Epithelial cell of esophagus (primary cell): ENCODE measurements at regions not wholly inside any gene's neighbourhood (a gene's known extent, or its start where the extent isn't known, plus 50 kb on each side); places are given as distances from the start of the nearest gene placed in this dataset.

Experiments
- DNase-seq: peaks from one replicate; pipeline ENCODE4 v3.0.0; 2010; ENCODE audit warnings: low read depth
- H3K4me3 ChIP-seq: 2 replicates; pipeline ENCODE4 v1.5.1; 2011; ENCODE audit warnings: mild to moderate bottlenecking, low read length, control low read depth
- TF ChIP-seq, protein P1 (sequence below): IDR thresholded peaks from 2 replicates; pipeline ENCODE4 v1.5.1; 2011; ENCODE audit warnings: low read depth, mild to moderate bottlenecking, low read length, control low read depth, inconsistent platforms; ENCODE audit not compliant: insufficient read depth; ENCODE audit errors: missing control alignments

DNA sequence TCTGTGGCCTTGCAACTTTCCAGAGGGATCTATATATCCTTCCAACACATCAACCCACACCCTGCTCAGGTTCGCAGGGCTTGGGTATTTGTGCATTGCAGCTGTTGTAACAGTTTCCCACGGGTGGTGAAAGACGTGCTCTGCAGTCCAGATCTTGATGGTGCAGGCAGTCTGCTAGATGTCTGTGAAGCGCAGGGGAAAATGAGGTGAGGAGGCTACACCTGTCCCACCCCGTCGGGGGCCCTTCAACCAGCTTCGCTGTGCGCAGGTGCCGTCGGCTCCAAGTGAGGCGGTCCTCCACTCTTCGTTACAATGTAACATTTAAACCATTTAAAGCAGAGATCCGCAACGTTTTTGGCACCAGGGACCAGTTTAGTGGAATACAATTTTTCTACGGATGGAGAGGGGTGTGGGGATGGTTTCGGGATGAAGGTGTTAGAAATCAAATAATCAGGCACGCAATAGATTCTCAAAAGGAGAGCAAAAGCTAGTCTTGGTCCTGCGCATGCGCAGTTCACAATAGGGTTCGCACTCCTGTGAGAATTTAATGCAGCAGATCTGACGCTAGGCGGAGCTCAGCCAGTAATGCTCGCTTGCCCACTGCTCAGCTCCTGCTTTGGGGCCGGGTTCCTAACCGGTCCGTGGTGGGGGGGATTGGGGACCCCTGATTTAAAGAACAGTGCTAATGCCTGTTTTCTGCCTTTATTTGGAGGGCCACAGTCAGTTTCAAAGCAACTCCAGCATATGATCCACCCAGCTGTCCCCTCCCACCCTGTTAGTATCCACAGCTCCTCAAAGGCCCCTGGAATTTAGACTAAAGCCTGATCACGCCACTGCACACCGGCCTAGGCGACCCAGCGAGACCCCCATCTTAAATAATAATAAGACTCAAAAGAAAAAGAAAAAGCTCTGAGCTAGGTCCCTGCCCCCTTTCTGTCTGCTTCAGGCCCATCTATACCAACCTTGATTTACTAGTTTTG is 97.1 kb upstream of the SELENOP start:
- peak; percentile 88 for DNase-seq
- TF ChIP-seq, protein P1, sequence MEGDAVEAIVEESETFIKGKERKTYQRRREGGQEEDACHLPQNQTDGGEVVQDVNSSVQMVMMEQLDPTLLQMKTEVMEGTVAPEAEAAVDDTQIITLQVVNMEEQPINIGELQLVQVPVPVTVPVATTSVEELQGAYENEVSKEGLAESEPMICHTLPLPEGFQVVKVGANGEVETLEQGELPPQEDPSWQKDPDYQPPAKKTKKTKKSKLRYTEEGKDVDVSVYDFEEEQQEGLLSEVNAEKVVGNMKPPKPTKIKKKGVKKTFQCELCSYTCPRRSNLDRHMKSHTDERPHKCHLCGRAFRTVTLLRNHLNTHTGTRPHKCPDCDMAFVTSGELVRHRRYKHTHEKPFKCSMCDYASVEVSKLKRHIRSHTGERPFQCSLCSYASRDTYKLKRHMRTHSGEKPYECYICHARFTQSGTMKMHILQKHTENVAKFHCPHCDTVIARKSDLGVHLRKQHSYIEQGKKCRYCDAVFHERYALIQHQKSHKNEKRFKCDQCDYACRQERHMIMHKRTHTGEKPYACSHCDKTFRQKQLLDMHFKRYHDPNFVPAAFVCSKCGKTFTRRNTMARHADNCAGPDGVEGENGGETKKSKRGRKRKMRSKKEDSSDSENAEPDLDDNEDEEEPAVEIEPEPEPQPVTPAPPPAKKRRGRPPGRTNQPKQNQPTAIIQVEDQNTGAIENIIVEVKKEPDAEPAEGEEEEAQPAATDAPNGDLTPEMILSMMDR = peak; percentile 79
- peak overlapping the region; percentile 58 for H3K4me3 ChIP-seq

DNA sequence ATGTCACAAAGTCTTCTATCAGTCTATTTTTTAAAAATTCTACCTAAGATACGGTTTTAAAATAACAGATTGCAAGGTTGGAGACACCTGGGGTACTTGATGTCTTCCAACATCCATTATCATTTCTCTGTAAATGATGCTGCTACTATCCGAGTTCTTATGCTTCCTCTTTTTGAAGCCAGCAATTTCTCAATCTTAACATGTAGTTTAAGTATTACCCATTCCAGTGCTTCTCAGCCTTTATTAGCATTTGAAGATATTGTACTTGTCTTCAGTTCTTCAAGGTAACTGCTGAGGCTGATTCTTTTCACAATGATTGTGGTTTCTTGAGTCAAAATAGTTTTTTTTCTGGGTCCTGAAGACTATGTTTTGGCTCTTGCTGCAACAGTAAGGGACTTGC is 96.4 kb upstream of the SELENOP start:
- TF ChIP-seq, protein P1 = no peak
- no peak overlapping the region for H3K4me3 ChIP-seq
- no peak for DNase-seq

DNA sequence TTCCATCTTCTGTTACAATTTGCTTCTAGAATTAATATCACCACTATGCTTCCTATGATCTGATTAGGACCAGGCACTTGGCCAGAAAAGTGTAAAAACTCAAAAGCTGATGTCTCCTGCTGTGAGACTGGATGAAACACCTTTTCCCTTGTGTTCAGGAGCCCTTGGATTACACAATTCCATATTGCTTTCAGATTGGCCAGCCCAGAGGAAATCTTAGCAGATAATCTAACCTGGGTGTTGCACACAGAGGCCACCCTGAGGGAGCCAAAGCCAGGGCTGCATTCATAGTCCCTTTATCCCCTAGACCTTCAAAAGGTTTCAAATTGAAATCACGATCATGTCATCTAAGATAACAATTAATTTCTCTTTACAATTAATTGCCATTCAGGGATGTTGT is 94.1 kb upstream of the SELENOP start:
- no peak overlapping the region for H3K4me3 ChIP-seq
- no peak for DNase-seq
- TF ChIP-seq, protein P1 = no peak

DNA sequence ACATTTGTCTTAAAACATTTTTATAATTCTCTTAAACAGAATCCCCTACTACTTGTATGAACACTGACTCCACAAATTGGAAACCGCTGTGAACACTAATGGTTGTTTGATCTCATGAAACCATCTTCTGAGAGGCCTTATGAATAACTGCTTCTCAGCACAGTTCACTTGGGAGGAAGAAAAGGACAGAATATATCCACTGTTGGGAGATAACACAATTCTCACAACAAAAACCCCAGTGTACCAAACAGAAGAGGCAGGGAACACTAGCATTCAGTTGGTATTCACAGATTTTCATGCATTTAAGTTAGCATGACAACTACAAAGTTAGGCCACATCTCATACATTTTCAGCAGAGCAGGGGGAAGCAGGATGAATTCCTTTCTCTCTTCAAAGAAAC is 89.0 kb upstream of the SELENOP start:
- TF ChIP-seq, protein P1 = no peak
- no peak for DNase-seq

DNA sequence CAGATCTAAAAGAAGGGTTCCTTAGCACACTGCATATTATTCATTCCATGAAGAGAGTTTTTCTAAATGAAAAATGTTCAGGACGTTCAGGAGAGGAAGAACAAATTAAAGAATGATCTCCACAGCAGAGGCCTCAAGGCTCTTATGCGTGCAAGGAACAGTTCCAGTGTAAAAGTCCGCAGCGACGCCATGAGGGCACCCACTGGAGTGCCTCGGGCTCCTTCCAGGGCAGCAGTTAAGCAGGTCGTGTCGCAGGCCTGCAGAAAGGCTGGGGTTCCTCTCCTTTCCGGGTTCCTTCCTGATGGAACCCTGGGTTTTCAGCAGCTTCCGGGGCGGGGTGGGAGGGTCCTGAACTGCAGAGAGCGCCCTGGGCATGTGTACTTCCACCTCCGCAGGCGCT is 87.1 kb upstream of the SELENOP start:
- DNase-seq = no peak
- no peak overlapping the region for H3K4me3 ChIP-seq
- TF ChIP-seq, protein P1 = no peak

More for the DNA sequence above, 89.0 kb upstream of the SELENOP start:
- H3K4me3 ChIP-seq = no peak overlapping the region

DNA sequence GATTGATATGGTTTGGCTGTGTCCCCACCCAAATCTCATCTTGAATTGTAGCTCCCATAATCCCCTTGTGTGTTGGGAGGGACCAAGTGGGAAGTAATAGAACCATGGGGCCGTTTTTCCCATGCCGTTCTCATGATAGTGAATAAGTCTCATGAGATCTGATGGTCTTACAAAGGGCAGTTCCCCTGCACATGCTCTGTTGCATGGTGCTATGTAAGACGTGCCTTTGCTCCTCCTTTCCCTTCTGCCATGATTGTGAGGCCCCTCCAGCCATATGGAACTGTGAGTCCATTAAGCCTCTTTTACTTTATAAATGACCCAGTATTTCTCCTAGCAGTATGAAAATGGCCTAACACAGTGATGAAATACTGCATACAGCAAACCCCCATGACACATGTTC is 84.8 kb upstream of the SELENOP start:
- TF ChIP-seq, protein P1 = no peak
- DNase-seq = no peak
- H3K4me3 ChIP-seq = no peak overlapping the region
